ENCODE measurements at regions not wholly inside any gene's neighbourhood (a gene's known extent, or its start where the extent isn't known, plus 50 kb on each side); places are given as distances from the start of the nearest gene placed in this dataset.
"Not testable (repeated sequence)": the region's sequence is repeated elsewhere in the genome, so short reads cannot be mapped to it uniquely, and the experiment has no call there.

DNA sequence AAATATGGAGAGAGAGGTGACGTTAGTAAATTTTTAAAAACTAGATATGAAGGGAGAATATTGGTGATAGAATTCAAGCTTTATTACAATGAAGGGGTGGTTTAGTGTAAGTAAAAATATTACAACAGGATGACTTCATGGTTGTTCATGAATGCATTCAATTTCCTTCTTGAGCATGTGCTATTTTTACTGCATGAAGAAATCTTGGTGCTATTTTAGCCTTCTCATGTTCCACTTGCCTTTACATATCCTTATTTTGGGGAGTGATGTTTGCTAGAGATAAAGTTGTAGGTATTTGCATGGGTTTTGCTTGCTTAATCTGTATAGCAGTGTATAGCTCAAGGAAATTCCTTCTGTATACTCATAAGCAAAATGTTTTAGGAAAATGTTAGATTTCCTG is 195.0 kb upstream of the MMADHC start:
- DNase-seq = no peak

GRCh38 chr2:149781263-149781808 is 193.8 kb upstream of the MMADHC start:
- no peak for DNase-seq

- DNase-seq = no peak
Measured at GRCh38 chr2:149773006-149773405, 185.4 kb upstream of the MMADHC start.

- DNase-seq = peak; percentile 63
Measured at GRCh38 chr2:149768320-149768799, 180.8 kb upstream of the MMADHC start.

- DNase-seq = peak; percentile 51
Measured at GRCh38 chr2:149767516-149767974, 180.0 kb upstream of the MMADHC start.

DNA sequence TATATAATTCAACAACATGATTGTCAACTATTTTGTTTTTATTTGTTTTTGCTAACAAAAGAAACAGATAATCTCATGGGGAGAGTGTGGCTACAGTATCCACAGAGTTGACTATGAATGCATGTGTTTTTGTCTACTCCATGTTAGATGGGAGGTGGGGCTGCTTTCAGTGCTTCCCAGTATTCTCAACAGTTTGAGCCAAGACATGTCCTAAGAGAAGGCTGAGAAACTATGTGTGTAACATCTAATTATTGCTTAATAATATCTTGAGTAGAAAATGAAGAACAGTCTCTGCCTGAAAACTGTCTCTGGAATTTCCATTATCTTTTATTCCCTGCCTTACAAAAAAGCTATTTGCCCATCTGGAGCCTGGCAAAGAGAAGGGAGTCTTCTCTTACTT is 178.8 kb upstream of the MMADHC start:
- DNase-seq = no peak

GRCh38 chr2:149765636-149766035 is 178.1 kb upstream of the MMADHC start:
- DNase-seq = no peak

DNA sequence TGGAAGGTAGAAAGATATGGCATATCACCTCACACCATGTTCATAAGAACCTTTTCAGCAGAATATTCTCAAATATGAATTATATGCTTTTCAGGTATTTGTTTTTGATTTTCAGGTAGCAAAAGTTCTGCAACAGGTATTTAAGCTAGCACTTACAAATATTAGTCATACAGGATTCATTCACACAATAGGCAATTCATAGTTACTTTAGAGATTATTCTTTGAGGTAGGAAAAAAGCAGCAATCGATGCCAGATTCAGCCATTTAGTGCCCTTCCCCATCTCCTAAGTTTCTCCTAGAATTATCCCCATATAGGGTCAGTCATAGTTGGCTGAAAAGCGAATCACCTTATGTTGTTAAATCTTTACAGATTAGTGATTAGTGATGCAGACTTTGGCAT is 177.4 kb upstream of the MMADHC start:
- DNase-seq = no peak

DNA sequence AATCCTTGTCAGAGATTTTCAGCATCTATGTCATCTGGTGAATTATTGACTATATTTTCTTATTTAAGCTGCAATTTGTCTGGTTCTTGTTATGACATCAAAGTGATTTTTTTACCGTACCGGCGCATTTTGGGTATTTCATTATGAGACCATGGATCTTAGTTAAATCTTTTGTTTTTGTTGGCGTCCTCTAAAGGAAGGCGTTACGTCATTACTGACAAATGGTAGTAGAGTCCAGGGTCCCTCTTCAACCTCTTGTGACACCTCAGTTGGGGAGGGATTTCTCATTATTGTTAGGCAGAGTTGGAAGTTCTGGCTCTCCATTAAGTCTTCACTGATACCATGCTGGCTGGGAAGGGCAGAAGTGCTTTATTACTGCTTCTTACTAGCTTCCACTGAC is 175.8 kb upstream of the MMADHC start:
- DNase-seq = no peak

GRCh38 chr2:149761611-149762010 is 174.0 kb upstream of the MMADHC start:
- DNase-seq = no peak

DNA sequence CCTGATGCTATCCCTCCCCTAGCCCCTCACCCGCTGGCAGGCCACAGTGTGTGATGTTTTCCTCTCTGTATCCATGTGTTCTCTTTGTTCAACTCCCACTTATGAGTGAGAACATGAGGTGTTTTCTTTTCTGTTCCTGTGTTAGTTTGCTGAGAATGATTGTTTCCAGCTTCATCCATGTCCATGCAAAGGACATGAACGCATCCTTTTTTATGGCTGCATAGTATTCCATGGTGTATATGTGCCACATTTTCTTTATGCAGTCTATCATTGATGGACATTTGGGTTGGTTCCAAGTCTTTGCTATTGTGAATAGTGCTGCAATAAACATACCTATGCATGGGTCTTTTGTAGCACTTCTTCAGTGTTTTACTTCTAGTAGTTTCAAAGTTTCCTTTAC is 171.8 kb upstream of the MMADHC start:
- DNase-seq = not testable (repeated sequence)

DNA sequence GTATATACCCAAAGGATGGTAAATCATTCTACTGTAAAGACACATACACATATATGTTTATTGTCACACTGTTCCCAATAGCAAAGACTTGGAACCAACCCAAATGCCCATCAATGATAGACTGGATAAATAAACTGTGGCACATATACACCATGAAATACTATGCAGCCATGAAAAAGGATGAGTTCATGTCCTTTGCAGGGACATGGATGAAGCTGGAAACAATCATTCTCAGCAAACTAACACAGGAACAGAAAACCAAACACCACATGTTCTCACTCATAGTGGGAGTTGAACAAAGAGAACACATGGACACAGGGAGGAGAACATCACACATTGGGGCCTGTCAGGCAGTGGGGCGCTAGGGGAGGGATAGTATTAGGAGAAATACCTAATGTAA is 167.1 kb upstream of the MMADHC start:
- DNase-seq = not testable (repeated sequence)

- DNase-seq = peak; percentile 65
Measured at GRCh38 chr2:149747456-149747855, 159.9 kb upstream of the MMADHC start.

- no peak for DNase-seq
Measured at GRCh38 chr2:149745396-149746230, 158.0 kb upstream of the MMADHC start.

- peak; percentile 61 for DNase-seq
Measured at GRCh38 chr2:149744865-149745264, 157.3 kb upstream of the MMADHC start.

- DNase-seq = peak; percentile 97
Measured at GRCh38 chr2:149743842-149744448, 156.4 kb upstream of the MMADHC start.

DNA sequence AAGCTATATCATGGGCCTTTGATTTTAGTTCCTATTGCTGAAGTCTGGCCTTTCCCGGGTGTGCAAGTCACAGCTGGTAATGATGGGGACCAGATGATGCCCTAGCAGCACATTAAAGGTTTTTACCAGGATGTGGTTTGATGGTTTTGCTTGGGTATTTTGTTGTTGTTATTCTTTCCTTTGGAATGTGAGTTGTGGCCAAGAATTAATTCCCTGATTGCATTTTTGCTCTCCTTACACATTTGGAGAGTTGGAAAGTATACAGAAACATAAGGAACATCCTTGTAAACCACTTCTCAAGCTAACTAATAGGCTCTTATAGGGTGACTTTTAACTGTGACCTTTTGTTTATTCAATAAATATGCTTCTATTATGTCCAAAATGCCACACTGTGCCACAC is 154.1 kb upstream of the MMADHC start:
- DNase-seq = peak; percentile 96

DNA sequence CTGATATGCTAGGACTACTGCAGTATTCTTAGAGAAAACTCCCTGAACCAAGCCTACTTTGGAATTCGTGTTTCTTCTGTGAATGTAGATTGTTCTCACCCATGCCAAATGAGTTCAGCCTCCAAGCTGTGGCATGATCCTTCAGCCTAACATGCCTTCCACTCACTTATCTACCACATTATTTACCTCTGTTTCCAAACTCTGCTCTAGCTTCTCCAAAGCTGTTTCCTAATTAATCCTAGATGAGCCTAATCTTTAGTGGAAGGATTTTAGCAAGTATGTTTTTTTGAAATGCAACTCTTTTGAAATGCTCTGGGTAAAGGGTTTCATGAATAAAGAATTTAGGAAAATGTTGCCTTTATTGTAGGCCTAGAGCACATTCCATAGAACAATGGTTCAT is 152.9 kb upstream of the MMADHC start:
- no peak for DNase-seq

DNA sequence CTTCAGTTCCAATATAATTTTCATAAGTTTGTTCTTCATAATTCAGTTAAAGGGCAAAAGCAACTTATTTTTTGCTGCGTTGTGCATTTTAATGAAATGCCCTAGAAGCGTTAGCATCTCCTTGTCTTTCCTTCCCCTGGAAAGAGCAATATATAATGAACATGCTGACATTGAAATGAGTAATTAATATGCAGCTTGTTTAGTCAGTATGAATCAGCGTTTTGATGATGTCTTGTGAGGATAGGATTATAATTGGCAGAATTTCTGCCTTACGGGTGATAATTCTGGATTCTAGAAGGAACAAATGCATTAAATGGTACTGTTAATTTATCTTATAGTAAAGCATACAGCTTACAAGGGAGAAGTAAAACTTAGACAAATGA is 152.3 kb upstream of the MMADHC start:
- DNase-seq = peak; percentile 64

- peak; percentile 55 for DNase-seq
Measured at GRCh38 chr2:149739171-149739882, 151.8 kb upstream of the MMADHC start.

DNA sequence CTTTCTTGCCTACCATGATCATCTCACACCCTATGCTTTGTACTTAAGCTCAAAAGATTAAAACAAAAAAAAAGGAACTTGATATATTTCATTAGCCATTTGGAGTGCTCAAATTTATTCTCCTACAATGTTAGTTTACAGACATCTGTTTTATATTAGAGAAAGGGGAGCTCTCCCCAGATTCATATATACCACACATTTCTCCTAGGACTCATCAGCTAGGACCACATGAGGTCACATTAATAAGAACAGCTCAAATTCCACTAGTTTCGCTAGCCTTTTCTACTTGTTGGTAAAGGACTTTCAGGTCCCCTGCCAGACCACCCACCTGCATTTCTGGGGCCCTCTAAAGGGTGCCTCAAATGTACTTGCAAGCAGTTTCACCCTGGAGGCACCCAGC is 151.2 kb upstream of the MMADHC start:
- DNase-seq = peak; percentile 85

GRCh38 chr2:149737896-149738295 is 150.3 kb upstream of the MMADHC start:
- peak; percentile 46 for DNase-seq
